Thyroid gland (tissue), 4 donors: ENCODE measurements at regions not wholly inside any gene's neighbourhood (a gene's known extent, or its start where the extent isn't known, plus 50 kb on each side); places are given as distances from the start of the nearest gene placed in this dataset.

Experiments used
- DNase-seq, 2 donors: peaks; one replicate each; pipeline ENCODE4 v3.0.0-alpha.2; 2019
- H3K27ac ChIP-seq, 3 donors: fragments of 200-600 bp; sonication (generic); 1 replicate in 2 of 3; 2 replicates in 1 of 3; pipeline ENCODE4 v1.5.1; 2016 to 2019; ENCODE audit warnings: mild to moderate bottlenecking in 1 of 3, moderate library complexity in 1 of 3
- H3K27me3 ChIP-seq: fragments of 200-600 bp; sonication (generic); one replicate; pipeline ENCODE4 v1.5.1; 2019
- H3K36me3 ChIP-seq, 2 donors: fragments of 200-600 bp; sonication (generic); one replicate each; pipeline ENCODE4 v1.5.1; 2016 to 2019
- H3K4me1 ChIP-seq, 2 donors: fragments of 200-600 bp; sonication (generic); one replicate each; pipeline ENCODE4 v1.5.1; 2017 to 2019
- H3K4me3 ChIP-seq, 3 donors: fragments of 200-600 bp; sonication (generic); replicated peaks in 1 of 3; 1 replicate in 2 of 3; 2 replicates in 1 of 3; pipeline ENCODE4 v1.5.1; 2016; ENCODE audit warnings: mild to moderate bottlenecking in 1 of 3
- H3K9me3 ChIP-seq: fragments of 200-600 bp; sonication (generic); one replicate; pipeline ENCODE4 v1.5.1; 2017
- CTCF ChIP-seq, 6 experiments: fragments of 200-600 bp in 3 of 6; fragments of 450-650 bp in 3 of 6; sonication (generic) in 3 of 6; IDR thresholded peaks; one replicate each; pipeline ENCODE4 v1.5.1; 2016 to 2019; ENCODE audit warnings: antibody characterized with exemption in 6 of 6, mild to moderate bottlenecking in 2 of 6, inconsistent platforms in 1 of 6, moderate library complexity in 1 of 6
- POLR2A ChIP-seq, 2 donors: fragments of 450-650 bp; IDR thresholded peaks; one replicate each; pipeline ENCODE4 v1.6.1; 2017; ENCODE audit warnings: antibody characterized with exemption in 2 of 2, mild to moderate bottlenecking in 2 of 2, moderate library complexity in 1 of 2
- WGBS, 2 donors: methylation state at CpG; one replicate each; pipeline ENCODE4 v1.1.5; 2017; 5-methylcytosine and 5-hydroxymethylcytosine counted together
- intact Hi-C: fragments of 100-400 bp; cut with DNase I; formaldehyde crosslinking; loops from one replicate; pipeline ENCODE4 v1.15.1; 2023

- Histone ChIP-seq H3K9me3 (no peaks in the 10 kb centered on the region), H3K27me3 (no peaks in the 10 kb centered on the region), H3K36me3 (no peaks in the 10 kb centered on the region), H3K4me3 (no peak overlapping the region), H3K4me1 (no peaks in the 10 kb centered on the region), H3K27ac (no peak overlapping the region)
- intact Hi-C loops, result no loop called here
- no peak for TF ChIP-seq POLR2A (IDR thresholded peaks at IDR 0.05)
- no peak for TF ChIP-seq CTCF (IDR thresholded peaks at IDR 0.05)
- DNase-seq, result no peak
- 92 to 96% methylated on average over 1 of the region's 1 CpG for WGBS, 2 donors
These were observed 177.9 kb upstream of the BET1 start for GRCh38 chr7:94182066-94182465.

- Histone ChIP-seq H3K4me3 (no peak overlapping the region), H3K4me1 (no peaks in the 10 kb centered on the region), H3K36me3 (no peaks in the 10 kb centered on the region), H3K9me3 (no peaks in the 10 kb centered on the region), H3K27me3 (no peaks in the 10 kb centered on the region), H3K27ac (peak overlapping the region in 1 of 3 donors; percentile 74)
- TF ChIP-seq POLR2A (IDR thresholded peaks at IDR 0.05) (no peak), CTCF (IDR thresholded peaks at IDR 0.05) (no peak)
- WGBS, 2 donors, result 89 to 92% methylated on average over 3 of the region's 3 CpGs
- no peak for DNase-seq
- intact Hi-C loops, result no loop called here
These were observed 178.6 kb upstream of the BET1 start for GRCh38 chr7:94182721-94183120.

GRCh38 chr7:94183289-94183749 is 179.2 kb upstream of the BET1 start:
- no peak for TF ChIP-seq CTCF (IDR thresholded peaks at IDR 0.05)
- TF ChIP-seq POLR2A (IDR thresholded peaks at IDR 0.05), result no peak
- Histone ChIP-seq H3K36me3 (no peaks in the 10 kb centered on the region), H3K4me1 (no peaks in the 10 kb centered on the region), H3K9me3 (no peaks in the 10 kb centered on the region), H3K27me3 (no peaks in the 10 kb centered on the region), H3K27ac (peak overlapping the region in 2 of 3 donors; percentile 34 to 74), H3K4me3 (no peak overlapping the region)
- DNase-seq, result no peak
- intact Hi-C loops, result no loop called here
- WGBS, 2 donors, result 38 to 56% methylated on average over 2 of the region's 2 CpGs

- intact Hi-C loops, result no loop called here
- TF ChIP-seq POLR2A (IDR thresholded peaks at IDR 0.05) (no peak), CTCF (IDR thresholded peaks at IDR 0.05) (no peak)
These were observed 179.7 kb upstream of the BET1 start for GRCh38 chr7:94183891-94184290.

GRCh38 chr7:94188350-94188749 is 184.2 kb upstream of the BET1 start:
- H3K36me3 ChIP-seq, result no peaks in the 10 kb centered on the region
- no peaks in the 10 kb centered on the region for H3K9me3 ChIP-seq
- DNase-seq, result no peak
- TF ChIP-seq POLR2A (IDR thresholded peaks at IDR 0.05) (no peak), CTCF (IDR thresholded peaks at IDR 0.05) (no peak)
- intact Hi-C loops, result no loop called here
- no peaks in the 10 kb centered on the region for H3K4me1 ChIP-seq
- no peaks in the 10 kb centered on the region for H3K27me3 ChIP-seq
- 99 to 100% methylated on average over 2 of the region's 2 CpGs for WGBS, 2 donors
- H3K27ac ChIP-seq, result no peak overlapping the region
- no peak overlapping the region for H3K4me3 ChIP-seq

More at GRCh38 chr7:94183891-94184290, 179.7 kb upstream of the BET1 start:
- DNase-seq, result no peak
- no peak overlapping the region for H3K4me3 ChIP-seq
- WGBS, 2 donors, result 78 to 83% methylated on average over 3 of the region's 3 CpGs
- H3K36me3 ChIP-seq, result no peaks in the 10 kb centered on the region
- no peaks in the 10 kb centered on the region for H3K4me1 ChIP-seq
- no peaks in the 10 kb centered on the region for H3K9me3 ChIP-seq
- H3K27ac ChIP-seq, result peak overlapping the region in 1 of 3 donors; percentile 30
- no peaks in the 10 kb centered on the region for H3K27me3 ChIP-seq
